SIG-M5 (cell line): ENCODE measurements at regions not wholly inside any gene's neighbourhood (a gene's known extent, or its start where the extent isn't known, plus 50 kb on each side); places are given as distances from the start of the nearest gene placed in this dataset.

Source experiments
- DNase-seq: peaks from one replicate; lab custom pipeline; 2025; lab: John Stamatoyannopoulos, UW

- DNase-seq: no peak
These were observed 621.0 kb upstream of the IGFBP3 start for GRCh38 chr7:46542076-46542475.

- no peak for DNase-seq
These were observed 618.9 kb upstream of the IGFBP3 start for GRCh38 chr7:46539892-46540483.

- no peak for DNase-seq
These were observed 616.3 kb upstream of the IGFBP3 start for GRCh38 chr7:46537191-46537905.

GRCh38 chr7:46534664-46535588 lies 613.9 kb upstream of the IGFBP3 start:
- DNase-seq: no peak

GRCh38 chr7:46533946-46534345 lies 612.9 kb upstream of the IGFBP3 start:
- DNase-seq: no peak

- DNase-seq: no peak
These were observed 611.5 kb upstream of the IGFBP3 start for GRCh38 chr7:46532571-46532970.

- no peak for DNase-seq
These were observed 609.1 kb upstream of the IGFBP3 start for GRCh38 chr7:46530081-46530750.

- DNase-seq: no peak
These were observed 606.3 kb upstream of the IGFBP3 start for GRCh38 chr7:46527360-46527759.

- DNase-seq: no peak
These were observed 604.8 kb upstream of the IGFBP3 start for GRCh38 chr7:46525876-46526275.

GRCh38 chr7:46524350-46524749 lies 603.3 kb upstream of the IGFBP3 start:
- no peak for DNase-seq

GRCh38 chr7:46522354-46522906 lies 601.4 kb upstream of the IGFBP3 start:
- no peak for DNase-seq

- no peak for DNase-seq
These were observed 597.6 kb upstream of the IGFBP3 start for GRCh38 chr7:46518713-46519112.

- DNase-seq: no peak
These were observed 594.9 kb upstream of the IGFBP3 start for GRCh38 chr7:46515844-46516590.

- no peak for DNase-seq
These were observed 592.4 kb upstream of the IGFBP3 start for GRCh38 chr7:46513447-46513848.

GRCh38 chr7:46512891-46513413 lies 591.9 kb upstream of the IGFBP3 start:
- DNase-seq: no peak

GRCh38 chr7:46511442-46512215 lies 590.6 kb upstream of the IGFBP3 start:
- no peak for DNase-seq

- no peak for DNase-seq
These were observed 587.5 kb upstream of the IGFBP3 start for GRCh38 chr7:46508583-46508982.

GRCh38 chr7:46507560-46507959 lies 586.5 kb upstream of the IGFBP3 start:
- DNase-seq: no peak

GRCh38 chr7:46494441-46494840 lies 573.4 kb upstream of the IGFBP3 start:
- DNase-seq: no peak

GRCh38 chr7:46494028-46494427 lies 573.0 kb upstream of the IGFBP3 start:
- no peak for DNase-seq
